ENCODE measurements at regions not wholly inside any gene's neighbourhood (a gene's known extent, or its start where the extent isn't known, plus 50 kb on each side); places are given as distances from the start of the nearest gene placed in this dataset.

DNA sequence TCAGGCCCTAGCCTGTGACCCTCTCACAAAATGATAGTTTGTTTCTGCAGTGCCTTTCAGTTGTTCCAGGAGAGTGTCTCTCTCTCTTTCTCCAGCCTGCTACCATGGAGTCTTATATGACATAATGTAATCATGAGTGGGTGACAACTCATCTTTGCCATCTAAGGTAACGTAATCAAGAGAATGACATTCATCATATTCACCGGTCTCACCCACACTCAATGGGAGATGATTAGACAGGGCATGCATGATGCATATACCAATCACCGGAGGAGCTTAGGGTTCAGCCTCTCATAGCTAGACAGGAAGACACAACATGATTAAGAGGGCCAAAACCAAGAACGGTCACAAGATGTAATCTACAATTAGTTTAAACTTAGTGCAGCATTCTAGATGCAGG is 97.1 kb upstream of the FAM9B start:
- Histone ChIP-seq H3K27ac (ENCODE audit: low read depth, low read length) (no peak overlapping the region), H3K27me3 (ENCODE audit: control insufficient read depth in 1 of 2, insufficient read depth in 2 of 2, low read length in 2 of 2) (no peaks in the 10 kb centered on the region), H3K4me3 (ENCODE audit: low read depth in 1 of 2, low read length in 2 of 2) (no peak overlapping the region), H3K36me3 (ENCODE audit: insufficient read depth, low read length) (no peaks in the 10 kb centered on the region), H3K4me1 (ENCODE audit: insufficient read depth, low read length) (no peaks in the 10 kb centered on the region), H3K9me3 (ENCODE audit: low read length) (no peaks in the 10 kb centered on the region), H3K9ac (ENCODE audit: low read length) (no peak overlapping the region)

DNA sequence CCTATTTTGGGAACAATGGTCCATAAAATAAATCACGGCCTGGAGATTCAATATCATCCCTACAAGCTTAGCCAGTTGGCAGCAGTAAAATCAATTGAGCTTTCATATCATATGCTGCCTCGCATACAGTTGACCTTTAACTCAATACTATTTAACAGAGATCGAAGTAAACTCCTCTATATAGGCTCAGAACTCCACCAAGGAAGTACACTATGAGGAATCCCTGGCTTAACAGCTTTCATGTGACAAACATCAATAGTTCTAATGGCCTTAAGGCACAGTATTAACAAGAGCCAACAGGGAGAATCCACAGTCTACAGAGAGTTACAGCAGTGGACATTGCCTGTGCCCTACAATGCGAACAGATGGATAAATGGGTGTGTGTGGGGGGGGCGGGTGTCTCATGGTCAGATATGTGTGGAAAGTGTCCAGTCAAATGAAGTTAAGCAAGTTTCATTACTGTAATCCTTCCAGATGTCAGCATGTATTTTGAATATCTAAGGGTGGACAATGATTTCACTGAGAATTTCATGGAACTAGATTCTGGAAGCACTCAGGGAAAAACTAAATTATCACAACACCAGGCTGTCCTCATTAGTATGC is 98.2 kb upstream of the FAM9B start:
- no peak overlapping the region for H3K27ac ChIP-seq (ENCODE audit: low read depth, low read length)

DNA sequence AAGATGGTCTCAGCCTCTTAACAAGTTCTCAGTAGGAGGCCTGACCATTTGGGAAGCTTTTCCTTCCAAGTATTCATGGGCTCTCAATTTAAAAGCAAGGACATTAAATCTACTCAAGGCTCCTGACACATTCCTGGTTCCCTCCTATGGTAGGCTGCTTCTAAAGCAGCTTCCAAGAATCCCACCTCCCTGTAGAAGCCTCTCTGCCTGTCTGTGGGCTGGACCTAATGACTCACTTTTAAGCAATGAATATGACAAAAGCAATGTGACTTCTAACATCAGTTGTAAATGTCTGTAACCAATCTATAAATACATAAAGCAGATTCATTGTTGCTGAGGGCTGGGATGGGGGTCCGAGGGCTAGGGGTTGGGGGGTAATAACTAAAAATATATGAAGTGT is 99.5 kb upstream of the FAM9B start:
- H3K27me3 ChIP-seq (ENCODE audit: control insufficient read depth in 1 of 2, insufficient read depth in 2 of 2, low read length in 2 of 2) = no peaks in the 10 kb centered on the region
- no peak overlapping the region for H3K27ac ChIP-seq (ENCODE audit: low read depth, low read length)
- H3K36me3 ChIP-seq (ENCODE audit: insufficient read depth, low read length) = no peaks in the 10 kb centered on the region
- H3K9ac ChIP-seq (ENCODE audit: low read length) = no peak overlapping the region
- H3K4me3 ChIP-seq (ENCODE audit: low read depth in 1 of 2, low read length in 2 of 2) = no peak overlapping the region
- no peaks in the 10 kb centered on the region for H3K4me1 ChIP-seq (ENCODE audit: insufficient read depth, low read length)
- no peaks in the 10 kb centered on the region for H3K9me3 ChIP-seq (ENCODE audit: low read length)

More for the DNA sequence above, 98.2 kb upstream of the FAM9B start:
- Histone ChIP-seq H3K27me3 (ENCODE audit: control insufficient read depth in 1 of 2, insufficient read depth in 2 of 2, low read length in 2 of 2) (no peaks in the 10 kb centered on the region), H3K36me3 (ENCODE audit: insufficient read depth, low read length) (no peaks in the 10 kb centered on the region), H3K9me3 (ENCODE audit: low read length) (no peaks in the 10 kb centered on the region), H3K9ac (ENCODE audit: low read length) (no peak overlapping the region), H3K4me1 (ENCODE audit: insufficient read depth, low read length) (no peaks in the 10 kb centered on the region), H3K4me3 (ENCODE audit: low read depth in 1 of 2, low read length in 2 of 2) (no peak overlapping the region)

DNA sequence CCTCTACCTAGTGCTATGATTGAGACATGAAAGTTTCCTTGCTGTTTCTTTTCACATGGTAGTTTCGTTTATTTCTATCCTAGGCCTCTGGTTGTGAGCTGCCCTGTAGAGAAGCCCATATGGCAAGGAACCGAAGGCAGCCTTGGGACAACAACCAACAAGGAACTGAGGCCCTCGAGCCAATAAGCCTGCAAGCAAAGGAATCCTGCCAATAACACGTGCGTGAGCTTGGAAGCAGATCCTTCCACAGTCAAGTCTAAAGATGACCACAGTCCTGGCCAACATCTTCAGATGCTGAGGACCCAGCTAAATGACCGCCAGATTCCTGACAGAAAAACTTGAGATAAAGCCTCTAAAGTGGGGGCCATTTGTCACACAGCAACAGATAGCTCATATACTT is 100.4 kb upstream of the FAM9B start:
- Histone ChIP-seq H3K9ac (ENCODE audit: low read length) (no peak overlapping the region), H3K4me3 (ENCODE audit: low read depth in 1 of 2, low read length in 2 of 2) (no peak overlapping the region), H3K27ac (ENCODE audit: low read depth, low read length) (no peak overlapping the region), H3K4me1 (ENCODE audit: insufficient read depth, low read length) (no peaks in the 10 kb centered on the region), H3K36me3 (ENCODE audit: insufficient read depth, low read length) (no peaks in the 10 kb centered on the region), H3K9me3 (ENCODE audit: low read length) (no peaks in the 10 kb centered on the region), H3K27me3 (ENCODE audit: control insufficient read depth in 1 of 2, insufficient read depth in 2 of 2, low read length in 2 of 2) (no peaks in the 10 kb centered on the region)

DNA sequence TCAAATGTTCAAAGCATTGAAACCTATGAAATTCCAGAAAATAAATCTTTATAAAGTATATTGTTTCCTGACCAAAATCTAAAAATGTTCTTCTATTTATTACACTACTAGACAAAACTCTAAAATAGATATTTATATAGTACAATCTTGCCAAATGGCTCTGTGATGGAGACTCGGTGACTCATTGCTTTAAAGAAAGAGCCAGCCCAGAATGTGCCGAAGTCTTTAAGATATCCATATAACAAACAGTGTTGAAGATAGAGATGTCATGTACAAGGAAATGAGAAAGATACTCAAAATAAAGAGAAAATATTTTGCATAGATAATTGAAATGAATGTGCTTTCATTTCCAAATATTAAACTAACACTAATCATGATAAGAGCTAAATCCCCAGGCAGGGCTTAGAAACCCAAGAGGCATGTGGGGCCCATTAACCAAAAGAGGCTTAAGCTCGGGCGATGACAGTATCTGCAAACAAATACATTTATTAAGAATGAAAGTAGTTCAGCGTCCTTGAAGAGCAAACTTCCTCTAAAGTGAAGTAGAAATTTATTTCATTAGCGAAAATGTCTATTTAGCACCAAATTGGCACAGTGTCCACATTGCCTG is 102.1 kb upstream of the FAM9B start:
- no peak overlapping the region for H3K9ac ChIP-seq (ENCODE audit: low read length)
- no peaks in the 10 kb centered on the region for H3K36me3 ChIP-seq (ENCODE audit: insufficient read depth, low read length)
- no peak overlapping the region for H3K4me3 ChIP-seq (ENCODE audit: low read depth in 1 of 2, low read length in 2 of 2)
- no peaks in the 10 kb centered on the region for H3K27me3 ChIP-seq (ENCODE audit: control insufficient read depth in 1 of 2, insufficient read depth in 2 of 2, low read length in 2 of 2)
- no peak overlapping the region for H3K27ac ChIP-seq (ENCODE audit: low read depth, low read length)
- H3K9me3 ChIP-seq (ENCODE audit: low read length) = no peaks in the 10 kb centered on the region
- H3K4me1 ChIP-seq (ENCODE audit: insufficient read depth, low read length) = no peaks in the 10 kb centered on the region

DNA sequence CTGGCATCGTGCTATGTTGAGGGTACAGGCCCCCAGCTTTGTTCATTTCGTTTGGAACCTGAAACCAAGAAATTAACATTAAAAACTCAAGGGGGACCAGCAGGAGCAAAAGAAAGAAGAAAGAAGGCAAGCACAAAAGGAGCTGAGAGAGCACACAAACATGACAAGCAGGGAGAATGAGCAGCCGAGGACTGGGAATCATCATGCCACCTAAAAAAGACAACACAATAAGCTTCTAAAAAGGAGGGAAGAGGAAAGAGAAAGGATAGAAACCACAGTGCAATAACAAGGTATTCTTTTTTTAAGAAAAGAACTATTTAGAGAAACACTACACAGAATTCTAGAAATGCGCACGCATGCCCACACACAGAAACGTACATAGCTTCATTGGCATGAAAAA is 103.2 kb upstream of the FAM9B start:
- Histone ChIP-seq H3K27me3 (ENCODE audit: control insufficient read depth in 1 of 2, insufficient read depth in 2 of 2, low read length in 2 of 2) (no peaks in the 10 kb centered on the region), H3K36me3 (ENCODE audit: insufficient read depth, low read length) (no peaks in the 10 kb centered on the region), H3K9ac (ENCODE audit: low read length) (no peak overlapping the region), H3K4me3 (ENCODE audit: low read depth in 1 of 2, low read length in 2 of 2) (no peak overlapping the region), H3K4me1 (ENCODE audit: insufficient read depth, low read length) (no peaks in the 10 kb centered on the region), H3K27ac (ENCODE audit: low read depth, low read length) (no peak overlapping the region), H3K9me3 (ENCODE audit: low read length) (no peaks in the 10 kb centered on the region)

DNA sequence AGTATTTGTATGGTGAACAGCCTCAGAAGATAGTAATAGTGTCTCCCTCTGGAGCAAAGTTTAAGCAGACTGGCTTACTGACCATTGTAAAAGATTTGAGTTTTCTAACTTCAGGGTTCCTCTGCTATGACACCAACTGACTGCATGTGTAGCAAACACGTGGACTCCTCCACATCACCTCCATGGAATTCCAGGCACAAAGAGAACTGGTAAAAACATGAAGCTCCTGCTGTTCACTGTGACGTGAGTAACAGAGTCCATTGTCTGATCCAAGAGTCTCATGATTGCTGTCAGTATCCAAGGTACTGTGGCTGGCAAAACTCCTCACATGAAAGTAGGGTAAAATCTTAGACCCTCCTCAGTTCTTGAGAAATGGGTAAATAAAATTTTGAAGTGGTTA is 107.6 kb upstream of the FAM9B start:
- Histone ChIP-seq H3K27me3 (ENCODE audit: control insufficient read depth in 1 of 2, insufficient read depth in 2 of 2, low read length in 2 of 2) (no peaks in the 10 kb centered on the region), H3K4me1 (ENCODE audit: insufficient read depth, low read length) (no peaks in the 10 kb centered on the region), H3K9me3 (ENCODE audit: low read length) (no peaks in the 10 kb centered on the region), H3K4me3 (ENCODE audit: low read depth in 1 of 2, low read length in 2 of 2) (no peak overlapping the region), H3K36me3 (ENCODE audit: insufficient read depth, low read length) (no peaks in the 10 kb centered on the region), H3K27ac (ENCODE audit: low read depth, low read length) (no peak overlapping the region), H3K9ac (ENCODE audit: low read length) (no peak overlapping the region)

DNA sequence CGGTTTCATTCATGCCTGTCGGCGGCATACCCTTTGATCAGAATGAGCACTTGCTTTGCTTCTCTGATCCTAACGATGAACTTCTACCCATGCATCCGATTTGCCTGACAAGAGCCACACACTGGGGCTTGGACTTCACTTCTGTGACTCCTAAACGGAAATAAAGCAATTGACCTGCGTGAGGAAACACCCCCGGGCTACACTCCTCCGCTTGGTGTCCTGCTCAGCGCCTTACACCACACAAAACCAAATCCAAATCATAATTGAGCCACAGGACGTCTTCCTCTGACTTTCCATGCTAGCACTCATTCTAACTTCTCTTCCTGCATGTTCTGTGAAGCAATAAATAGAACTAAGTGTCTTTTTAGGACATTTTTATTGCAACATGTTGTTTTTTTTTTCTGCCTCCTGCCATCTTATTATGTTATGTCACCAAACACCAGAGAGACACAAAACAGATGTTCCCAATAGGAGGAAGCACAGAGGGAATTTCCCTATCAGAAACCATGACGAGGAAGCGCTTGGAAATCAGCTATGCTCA is 110.8 kb upstream of the FAM9B start:
- Histone ChIP-seq H3K4me3 (ENCODE audit: low read depth in 1 of 2, low read length in 2 of 2) (no peak overlapping the region), H3K27ac (ENCODE audit: low read depth, low read length) (no peak overlapping the region), H3K27me3 (ENCODE audit: control insufficient read depth in 1 of 2, insufficient read depth in 2 of 2, low read length in 2 of 2) (no peaks in the 10 kb centered on the region), H3K9ac (ENCODE audit: low read length) (no peak overlapping the region), H3K4me1 (ENCODE audit: insufficient read depth, low read length) (peaks cover 6% of the 10 kb centered on the region), H3K36me3 (ENCODE audit: insufficient read depth, low read length) (no peaks in the 10 kb centered on the region), H3K9me3 (ENCODE audit: low read length) (no peaks in the 10 kb centered on the region)

DNA sequence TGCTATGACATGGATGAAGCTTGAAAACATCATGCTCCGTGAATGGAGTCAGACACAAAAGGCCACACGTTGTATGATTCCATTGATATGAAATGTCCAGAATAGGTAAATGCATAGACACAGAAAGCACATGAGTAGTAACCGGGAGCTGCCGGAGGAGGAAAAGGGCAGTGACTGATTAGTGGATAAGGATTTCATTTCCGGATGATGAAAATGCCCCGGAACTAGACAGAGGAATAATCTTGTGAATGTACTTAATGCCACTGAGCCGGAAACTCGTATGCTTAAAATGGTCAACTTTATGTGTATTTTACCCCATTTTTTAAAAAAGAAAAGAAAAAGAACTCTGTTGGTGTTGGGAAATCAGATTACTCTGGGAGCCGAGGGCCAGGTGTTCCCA is 112.7 kb upstream of the FAM9B start:
- Histone ChIP-seq H3K36me3 (ENCODE audit: insufficient read depth, low read length) (no peaks in the 10 kb centered on the region), H3K4me3 (ENCODE audit: low read depth in 1 of 2, low read length in 2 of 2) (no peak overlapping the region), H3K9me3 (ENCODE audit: low read length) (no peaks in the 10 kb centered on the region)

DNA sequence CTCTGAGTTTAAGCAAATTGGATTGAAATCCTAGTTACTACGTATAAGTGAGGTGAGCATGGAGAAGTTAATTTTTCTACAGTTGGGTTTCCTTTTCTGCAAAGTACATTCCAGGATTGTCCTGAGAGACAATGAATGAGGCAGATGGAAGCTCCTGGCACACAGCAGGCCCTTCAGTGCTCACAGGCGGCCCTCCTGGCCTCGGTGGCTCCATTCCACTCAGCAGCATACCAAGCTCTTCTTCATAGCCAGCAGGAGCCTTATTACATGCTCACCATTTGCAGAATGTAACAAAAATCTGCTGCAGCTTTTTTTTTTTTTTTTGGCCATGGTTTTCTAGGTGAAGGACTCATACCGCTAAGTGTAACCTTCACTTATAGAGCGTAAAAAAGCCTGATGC is 113.2 kb upstream of the FAM9B start:
- Histone ChIP-seq H3K9me3 (ENCODE audit: low read length) (no peaks in the 10 kb centered on the region), H3K27me3 (ENCODE audit: control insufficient read depth in 1 of 2, insufficient read depth in 2 of 2, low read length in 2 of 2) (no peaks in the 10 kb centered on the region), H3K4me3 (ENCODE audit: low read depth in 1 of 2, low read length in 2 of 2) (no peak overlapping the region), H3K4me1 (ENCODE audit: insufficient read depth, low read length) (peaks cover 6% of the 10 kb centered on the region), H3K36me3 (ENCODE audit: insufficient read depth, low read length) (no peaks in the 10 kb centered on the region), H3K27ac (ENCODE audit: low read depth, low read length) (no peak overlapping the region), H3K9ac (ENCODE audit: low read length) (no peak overlapping the region)

More for the DNA sequence above, 112.7 kb upstream of the FAM9B start:
- Histone ChIP-seq H3K27me3 (ENCODE audit: control insufficient read depth in 1 of 2, insufficient read depth in 2 of 2, low read length in 2 of 2) (no peaks in the 10 kb centered on the region), H3K9ac (ENCODE audit: low read length) (no peak overlapping the region), H3K4me1 (ENCODE audit: insufficient read depth, low read length) (peaks cover 6% of the 10 kb centered on the region), H3K27ac (ENCODE audit: low read depth, low read length) (no peak overlapping the region)

DNA sequence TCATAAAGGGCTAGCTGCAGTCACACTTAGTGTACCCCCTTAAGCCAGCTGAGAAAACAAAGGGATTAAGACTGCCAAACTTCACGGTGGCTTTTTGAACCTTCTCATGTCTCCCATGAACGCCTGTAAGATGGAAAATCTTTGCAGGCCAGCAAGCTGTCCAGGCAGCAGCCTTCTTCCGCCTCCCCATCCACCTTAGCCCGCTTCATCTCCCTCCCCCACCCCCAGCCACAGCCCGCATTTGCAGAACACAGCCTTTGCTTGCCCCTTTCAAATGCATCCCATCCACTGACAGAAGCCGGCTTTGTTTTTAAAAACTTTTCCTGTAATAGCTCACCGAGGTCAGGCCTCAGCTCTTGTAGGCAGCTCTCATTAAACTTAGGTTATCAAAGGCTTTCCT is 113.8 kb upstream of the FAM9B start:
- Histone ChIP-seq H3K36me3 (ENCODE audit: insufficient read depth, low read length) (no peaks in the 10 kb centered on the region), H3K4me1 (ENCODE audit: insufficient read depth, low read length) (peaks cover 6% of the 10 kb centered on the region), H3K27ac (ENCODE audit: low read depth, low read length) (no peak overlapping the region), H3K9ac (ENCODE audit: low read length) (no peak overlapping the region), H3K27me3 (ENCODE audit: control insufficient read depth in 1 of 2, insufficient read depth in 2 of 2, low read length in 2 of 2) (no peaks in the 10 kb centered on the region), H3K4me3 (ENCODE audit: low read depth in 1 of 2, low read length in 2 of 2) (no peak overlapping the region), H3K9me3 (ENCODE audit: low read length) (no peaks in the 10 kb centered on the region)

Data from muscle layer of colon (tissue), 2 donors.